HG02852 (cell line): ENCODE measurements at regions not wholly inside any gene's neighbourhood (a gene's known extent, or its start where the extent isn't known, plus 50 kb on each side); places are given as distances from the start of the nearest gene placed in this dataset.

Experiments
- ATAC-seq: cut with Tn5 transposase; IDR thresholded peaks from one replicate; pipeline ENCODE4 v1.9.1; 2021; ENCODE audit warnings: mild to moderate bottlenecking, moderate library complexity; ENCODE audit not compliant: unreplicated experiment

- ATAC-seq = no peak
Measured at GRCh38 chr5:1748271-1748670, 51.4 kb downstream of the MRPL36 start.

DNA sequence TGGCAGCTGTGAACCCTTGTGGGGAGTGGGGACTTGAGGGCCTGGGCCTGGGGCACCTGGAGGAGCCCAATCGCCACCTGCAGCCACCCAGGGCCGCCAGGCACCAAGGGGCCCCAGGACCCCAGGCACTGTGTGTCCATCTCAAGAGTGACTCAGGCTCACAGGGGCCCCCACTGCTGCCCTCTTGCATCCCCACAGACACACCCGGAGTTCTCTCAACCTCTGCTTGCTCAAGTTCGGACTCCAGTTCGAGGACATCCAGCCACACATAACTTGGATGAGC lies 51.9 kb downstream of the MRPL36 start:
- ATAC-seq = no peak

- ATAC-seq = no peak
Measured at GRCh38 chr5:1747079-1747802, 52.4 kb downstream of the MRPL36 start.

- ATAC-seq = no peak
Measured at GRCh38 chr5:1746371-1747078, 53.1 kb downstream of the MRPL36 start.

DNA sequence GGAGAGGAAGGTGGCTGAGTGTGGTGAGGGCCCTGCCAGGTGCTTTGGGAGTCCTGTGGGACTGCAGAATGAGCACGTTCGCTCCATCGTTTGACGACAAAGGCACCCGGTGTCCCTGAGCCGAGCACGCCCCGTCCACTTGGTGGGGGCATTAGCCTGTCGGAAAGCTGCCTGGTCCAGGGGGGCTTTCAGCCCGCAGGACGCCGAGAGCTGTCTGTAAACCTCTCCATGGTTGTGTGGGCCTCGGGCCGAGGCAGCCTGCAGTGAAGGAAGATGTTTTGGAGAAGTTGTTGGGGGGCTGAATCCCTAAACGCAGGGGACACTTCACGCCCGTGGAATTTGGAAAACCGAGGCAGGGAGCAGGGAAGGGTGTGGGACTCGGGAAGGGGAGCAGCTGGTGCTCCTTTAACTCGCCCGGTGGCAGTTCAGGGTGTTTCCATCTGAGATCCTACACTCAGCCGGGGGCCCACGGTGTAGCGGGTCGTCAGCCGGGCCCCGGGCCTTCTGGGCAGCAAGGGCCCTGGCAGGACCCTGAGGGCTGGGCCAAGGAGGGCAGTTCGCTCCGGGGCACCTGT lies 53.8 kb downstream of the MRPL36 start:
- ATAC-seq = no peak

GRCh38 chr5:1745123-1745795 lies 54.4 kb downstream of the MRPL36 start:
- no peak for ATAC-seq

- ATAC-seq = no peak
Measured at GRCh38 chr5:1744393-1745122, 55.1 kb downstream of the MRPL36 start.

DNA sequence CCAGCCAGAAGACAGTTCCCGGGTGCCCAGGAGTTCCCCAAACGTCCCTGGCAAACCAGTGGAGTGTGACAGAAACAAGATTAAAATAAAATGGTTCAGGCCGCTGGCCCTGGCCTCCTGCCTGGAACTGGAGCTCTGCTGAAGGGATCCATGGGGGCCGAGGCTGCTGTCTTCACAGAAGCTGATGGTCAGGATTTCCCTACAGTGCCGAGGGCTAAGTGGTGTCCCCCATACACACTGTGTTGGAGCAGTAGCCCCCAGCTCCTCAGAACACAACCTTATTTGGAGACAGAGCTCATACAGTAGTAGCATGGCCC lies 55.9 kb downstream of the MRPL36 start:
- ATAC-seq = no peak

GRCh38 chr5:1743061-1743768 lies 56.4 kb downstream of the MRPL36 start:
- no peak for ATAC-seq

- peak; percentile 68 for ATAC-seq
Measured at GRCh38 chr5:1737790-1738405, 61.7 kb downstream of the MRPL36 start.

DNA sequence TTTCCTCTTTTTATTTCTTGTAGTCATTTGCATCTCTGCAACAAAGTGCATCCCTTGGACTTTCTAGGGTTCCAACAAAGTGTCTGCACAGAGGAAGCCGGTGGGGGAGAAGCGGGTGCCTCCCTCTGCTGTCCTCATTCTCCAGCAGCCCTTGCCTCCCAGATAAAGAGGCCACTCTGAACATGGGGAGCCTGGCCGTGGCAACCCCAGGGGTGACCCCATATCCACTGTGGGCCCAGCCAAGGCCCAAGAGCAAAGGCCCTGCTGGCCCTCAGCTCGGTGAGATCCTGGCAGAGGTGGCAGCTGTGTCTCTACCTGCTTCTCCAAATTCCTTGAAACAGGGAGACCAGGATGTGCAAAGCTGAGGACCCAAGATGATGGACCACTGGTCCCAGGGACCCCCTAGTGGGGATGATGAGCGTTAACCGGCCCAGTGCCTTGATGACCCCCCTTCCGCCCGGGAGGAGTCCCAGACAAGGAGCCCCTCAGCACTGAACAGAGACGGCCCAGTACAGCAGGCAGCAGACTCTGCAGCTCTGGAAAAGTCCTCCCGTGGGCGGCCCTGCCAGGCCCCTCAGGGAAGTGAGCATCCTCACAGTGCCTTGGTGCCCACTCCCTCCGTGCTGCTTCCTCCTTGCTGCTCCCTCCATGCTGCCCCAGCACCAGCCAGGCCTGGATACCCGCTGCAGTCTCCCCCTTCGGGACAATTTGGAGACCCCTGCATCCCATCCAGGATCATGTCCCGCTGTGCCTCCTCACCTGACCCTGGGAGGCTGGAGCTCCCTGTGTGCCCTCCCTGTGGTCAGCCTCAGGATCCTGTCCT lies 62.5 kb downstream of the MRPL36 start:
- no peak for ATAC-seq

- no peak for ATAC-seq
Measured at GRCh38 chr5:1736065-1736464, 63.6 kb downstream of the MRPL36 start.

GRCh38 chr5:1735320-1735970 lies 64.2 kb downstream of the MRPL36 start:
- no peak for ATAC-seq

GRCh38 chr5:1734908-1735289 lies 64.7 kb downstream of the MRPL36 start:
- ATAC-seq = no peak

- ATAC-seq = no peak
Measured at GRCh38 chr5:1734271-1734907, 65.2 kb downstream of the MRPL36 start.

DNA sequence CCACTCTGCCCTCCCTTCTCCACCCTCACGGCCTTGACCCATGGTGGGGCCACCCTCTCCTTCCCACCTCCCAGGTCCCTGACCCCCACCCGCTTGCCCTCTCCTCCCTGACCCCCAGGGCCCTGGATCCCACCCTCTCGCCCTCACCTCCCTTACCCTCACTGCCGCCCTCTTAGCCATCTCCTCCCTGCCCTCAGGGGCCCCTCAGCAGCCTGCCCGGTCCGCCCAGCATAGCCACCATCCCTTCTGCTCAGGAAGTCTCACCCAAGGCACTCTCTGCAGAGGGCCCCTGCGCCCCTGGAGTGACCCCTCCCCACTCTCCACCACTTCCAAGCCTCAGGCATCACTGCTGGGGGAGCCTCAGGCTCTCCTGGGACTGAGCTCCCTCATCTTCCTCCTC lies 66.3 kb downstream of the MRPL36 start:
- ATAC-seq = no peak

GRCh38 chr5:1732945-1733344 lies 66.7 kb downstream of the MRPL36 start:
- ATAC-seq = no peak

DNA sequence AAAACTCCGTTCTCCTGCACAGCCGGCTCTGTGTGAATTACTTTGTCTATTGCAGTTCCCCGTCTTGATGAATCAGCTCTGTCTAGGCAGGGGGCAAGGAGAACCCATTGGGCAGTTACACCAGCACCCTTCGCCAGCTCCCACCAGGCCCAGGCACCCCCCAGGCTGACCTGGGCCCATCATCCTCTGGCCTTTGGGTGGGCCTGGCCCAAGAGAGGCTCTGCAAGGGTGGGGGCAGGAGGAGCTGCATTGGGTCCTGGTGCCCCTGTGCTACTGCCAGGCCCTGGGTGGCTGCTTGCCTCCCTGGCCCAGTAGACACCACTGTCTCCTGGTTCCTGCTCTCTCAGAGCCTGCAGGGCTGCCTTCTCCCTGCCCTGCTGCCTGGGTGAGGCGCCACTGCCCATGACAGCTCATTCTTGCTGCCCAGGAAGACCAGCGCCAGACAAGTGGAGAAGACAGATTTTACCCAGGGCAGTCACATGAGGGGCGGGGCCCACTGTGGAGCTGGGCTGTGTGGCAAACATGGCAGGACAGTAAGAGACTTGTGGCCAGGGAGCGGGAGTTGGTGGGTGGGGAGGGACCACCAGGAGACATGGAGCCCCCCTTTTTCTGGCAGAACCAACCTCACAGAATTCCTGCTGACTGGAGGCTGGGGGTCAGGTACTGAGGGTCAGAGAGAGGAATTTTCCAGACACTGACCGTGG lies 67.2 kb downstream of the MRPL36 start:
- ATAC-seq = no peak
